ENCODE measurements at regions not wholly inside any gene's neighbourhood (a gene's known extent, or its start where the extent isn't known, plus 50 kb on each side); places are given as distances from the start of the nearest gene placed in this dataset.

GRCh38 chr5:10825897-10826644 lies 65.0 kb upstream of the DAP start:
- H3K27me3 ChIP-seq (ENCODE audit: control insufficient read depth in 2 of 2, insufficient read depth in 1 of 2, low read length in 1 of 2) = no peaks in the 10 kb centered on the region
- H3K4me3 ChIP-seq (ENCODE audit: low read length in 2 of 2) = no peak overlapping the region
- no peaks in the 10 kb centered on the region for H3K36me3 ChIP-seq (ENCODE audit: control insufficient read depth in 2 of 2, insufficient read depth in 2 of 2, low read length in 1 of 2)
- H3K27ac ChIP-seq (ENCODE audit: low read depth in 1 of 2, low read length in 1 of 2) = no peak overlapping the region
- DNase-seq (ENCODE audit: low read depth in 6 of 9, low spot score in 9 of 9) = no peak
- no peaks in the 10 kb centered on the region for H3K9me3 ChIP-seq (ENCODE audit: control insufficient read depth in 2 of 2, insufficient read depth in 1 of 2, low read length in 1 of 2)
- WGBS = 93% methylated on average over 4 of the region's 4 CpGs
- H3K4me1 ChIP-seq (ENCODE audit: control insufficient read depth in 2 of 2, insufficient read depth in 2 of 2, low read length in 2 of 2) = no peaks in the 10 kb centered on the region

- Histone ChIP-seq H3K4me1 (ENCODE audit: control insufficient read depth in 2 of 2, insufficient read depth in 2 of 2, low read length in 2 of 2) (no peaks in the 10 kb centered on the region), H3K9me3 (ENCODE audit: control insufficient read depth in 2 of 2, insufficient read depth in 1 of 2, low read length in 1 of 2) (no peaks in the 10 kb centered on the region), H3K27me3 (ENCODE audit: control insufficient read depth in 2 of 2, insufficient read depth in 1 of 2, low read length in 1 of 2) (no peaks in the 10 kb centered on the region), H3K4me3 (ENCODE audit: low read length in 2 of 2) (no peak overlapping the region), H3K27ac (ENCODE audit: low read depth in 1 of 2, low read length in 1 of 2) (no peak overlapping the region), H3K36me3 (ENCODE audit: control insufficient read depth in 2 of 2, insufficient read depth in 2 of 2, low read length in 1 of 2) (no peaks in the 10 kb centered on the region)
- DNase-seq (ENCODE audit: low read depth in 6 of 9, low spot score in 9 of 9) = no peak
- 100% methylated on average over 1 of the region's 1 CpG for WGBS
Measured at GRCh38 chr5:10812218-10812617, 51.2 kb upstream of the DAP start.
